ENCODE measurements at regions not wholly inside any gene's neighbourhood (a gene's known extent, or its start where the extent isn't known, plus 50 kb on each side); places are given as distances from the start of the nearest gene placed in this dataset.

- DNase-seq = no peak
These were observed 68.1 kb downstream of the TEKT4 start for GRCh38 chr2:94939349-94939748.

GRCh38 chr2:94947097-94948016 lies 76.1 kb downstream of the TEKT4 start:
- DNase-seq = no peak

GRCh38 chr2:94955702-94956101 lies 69.8 kb upstream of the MAL start:
- no peak for DNase-seq

GRCh38 chr2:94956797-94957391 lies 68.6 kb upstream of the MAL start:
- DNase-seq = peak in 2 of 5 experiments; percentile 6 to 24

- DNase-seq = no peak
These were observed 67.3 kb upstream of the MAL start for GRCh38 chr2:94958245-94958644.

GRCh38 chr2:94960266-94960665 lies 65.2 kb upstream of the MAL start:
- DNase-seq = no peak

- no peak for DNase-seq
These were observed 64.8 kb upstream of the MAL start for GRCh38 chr2:94960751-94961150.

GRCh38 chr2:94964193-94964592 lies 61.3 kb upstream of the MAL start:
- DNase-seq = no peak

GRCh38 chr2:94966689-94967088 lies 58.8 kb upstream of the MAL start:
- DNase-seq = no peak

- DNase-seq = no peak
These were observed 55.2 kb upstream of the MAL start for GRCh38 chr2:94970353-94970752.
